GM21515 (cell line): ENCODE measurements at regions not wholly inside any gene's neighbourhood (a gene's known extent, or its start where the extent isn't known, plus 50 kb on each side); places are given as distances from the start of the nearest gene placed in this dataset.

Experiments
- ATAC-seq: cut with Tn5 transposase; IDR thresholded peaks from one replicate; pipeline ENCODE4 v1.9.1; 2021; ENCODE audit not compliant: unreplicated experiment

DNA sequence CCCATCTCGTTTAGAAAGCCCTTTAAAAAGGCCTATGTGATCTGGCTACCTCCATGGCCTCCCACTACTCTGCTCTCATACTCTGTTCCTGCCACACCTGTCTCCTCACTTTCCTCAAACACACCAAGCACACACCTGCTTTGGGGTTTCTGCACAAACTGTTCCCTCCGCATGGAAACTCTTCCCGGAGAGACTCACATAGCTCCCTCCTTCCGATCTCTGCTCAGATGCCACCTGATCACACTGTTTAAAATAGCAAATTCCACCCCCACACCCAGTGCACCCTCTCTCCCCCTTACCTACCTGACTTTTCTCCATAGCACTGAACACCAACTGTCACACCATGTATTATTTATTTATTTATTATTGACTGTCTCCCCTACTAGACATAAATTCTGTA lies 84.0 kb upstream of the NR4A3 start:
- no peak for ATAC-seq

DNA sequence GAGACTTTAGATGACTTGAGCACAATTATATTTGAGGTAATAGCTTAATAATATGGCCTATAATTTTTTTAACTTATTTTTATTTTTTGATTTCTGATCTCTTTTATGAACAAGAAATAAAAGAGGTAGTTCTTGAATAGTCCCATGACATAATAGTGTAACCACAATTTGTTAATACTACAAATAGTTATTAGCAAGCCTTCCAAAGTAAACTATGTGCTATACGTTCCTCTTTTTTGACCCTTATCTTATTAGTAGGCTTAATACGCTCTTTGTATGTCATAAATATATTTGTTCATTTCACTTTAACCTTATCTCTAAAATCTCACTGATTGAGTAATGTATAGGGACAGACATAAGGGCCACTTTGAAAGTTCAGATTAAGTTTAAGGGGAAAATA lies 78.7 kb upstream of the NR4A3 start:
- no peak for ATAC-seq

DNA sequence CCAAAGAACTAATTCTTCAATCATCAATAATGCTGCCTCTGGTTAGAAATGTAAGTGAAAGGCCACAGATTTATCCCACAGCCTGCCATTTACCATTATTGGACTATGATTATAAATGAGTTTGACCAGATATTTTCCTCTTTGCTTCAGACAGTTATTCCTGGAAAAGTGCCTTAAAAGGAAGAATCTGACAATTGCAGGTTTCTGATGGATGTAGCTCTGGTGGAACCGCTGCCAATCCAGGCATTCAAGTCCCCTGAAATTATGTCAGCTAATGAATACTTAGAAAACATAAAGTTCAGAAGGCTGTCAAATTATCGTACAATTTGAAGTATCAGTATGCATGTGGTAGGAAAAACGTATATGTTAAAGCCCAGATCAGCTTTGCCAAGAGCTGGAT lies 78.2 kb upstream of the NR4A3 start:
- ATAC-seq, result no peak

DNA sequence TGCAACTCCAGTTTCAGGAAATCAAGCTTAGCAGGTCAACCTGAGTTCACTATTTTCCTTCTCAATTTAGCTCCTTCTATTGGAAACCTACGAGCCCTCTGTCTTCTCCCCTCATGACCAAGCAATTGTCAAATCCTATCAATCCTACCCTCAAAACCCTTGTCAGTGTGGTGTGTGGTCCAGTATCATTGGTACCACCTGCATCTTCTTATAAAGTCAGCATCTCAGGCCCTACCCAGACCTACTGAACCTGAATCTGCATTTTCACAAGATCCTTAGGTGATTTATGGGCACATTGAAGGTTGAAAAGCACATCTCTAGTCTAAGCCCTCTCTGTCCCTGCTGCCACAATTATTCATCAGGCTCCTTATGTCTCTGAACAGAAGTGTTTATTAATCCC lies 77.6 kb upstream of the NR4A3 start:
- ATAC-seq, result no peak

DNA sequence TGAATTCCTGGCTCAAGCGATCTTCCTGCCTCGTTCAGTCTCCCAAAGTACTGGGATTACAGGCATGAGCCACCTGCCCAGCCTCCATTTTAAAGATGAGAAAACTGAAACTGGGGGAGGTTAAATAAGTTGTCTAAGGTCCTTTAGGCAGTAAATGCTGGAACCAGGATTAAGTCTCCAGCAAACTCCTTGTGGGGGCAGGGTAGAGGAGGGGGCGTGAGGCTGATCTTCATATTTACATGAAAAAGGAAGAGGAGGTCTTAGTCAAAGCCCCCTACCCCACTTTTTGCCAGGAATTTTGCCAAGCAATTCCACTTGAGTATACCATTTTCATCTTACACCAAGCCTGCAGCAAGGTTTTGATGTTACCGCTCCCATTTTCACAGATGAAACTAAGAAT lies 76.6 kb upstream of the NR4A3 start:
- no peak for ATAC-seq

DNA sequence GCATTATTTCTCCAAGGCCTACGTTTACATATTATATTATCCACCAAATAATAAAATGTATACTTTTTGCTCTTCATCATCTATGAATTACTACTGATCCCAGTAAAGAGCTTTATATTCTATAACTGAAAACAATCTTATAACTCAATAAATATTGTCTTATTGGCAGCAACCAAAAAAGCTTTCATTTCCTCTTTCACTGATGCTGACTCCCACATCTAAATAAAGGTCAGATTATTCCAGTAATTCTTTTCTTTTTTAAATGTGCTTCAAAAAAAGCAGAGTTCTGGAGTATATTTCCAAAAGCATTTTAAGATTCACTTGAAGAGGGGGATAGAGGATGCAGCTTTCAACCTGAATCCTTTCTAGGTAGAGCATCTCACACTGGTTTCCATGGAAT lies 75.3 kb upstream of the NR4A3 start:
- ATAC-seq, result no peak

DNA sequence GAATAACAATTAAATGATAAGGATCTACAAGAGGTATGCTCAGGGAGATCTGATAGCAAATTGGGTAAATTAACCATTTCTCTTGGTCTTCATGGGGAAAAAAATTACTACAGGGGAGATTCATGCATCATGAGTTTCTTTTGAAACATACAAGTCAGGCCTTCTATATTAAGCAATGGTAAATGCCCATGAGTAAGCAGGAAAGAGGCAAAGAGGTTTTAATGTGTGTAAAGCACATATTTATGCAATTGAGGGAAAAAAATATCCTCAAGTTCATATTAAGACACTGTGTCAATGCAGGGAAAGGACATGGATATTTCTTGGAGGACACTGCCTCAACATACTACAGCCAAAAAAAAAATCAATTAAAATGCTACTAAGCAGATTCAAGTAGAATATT lies 73.4 kb upstream of the NR4A3 start:
- no peak for ATAC-seq

DNA sequence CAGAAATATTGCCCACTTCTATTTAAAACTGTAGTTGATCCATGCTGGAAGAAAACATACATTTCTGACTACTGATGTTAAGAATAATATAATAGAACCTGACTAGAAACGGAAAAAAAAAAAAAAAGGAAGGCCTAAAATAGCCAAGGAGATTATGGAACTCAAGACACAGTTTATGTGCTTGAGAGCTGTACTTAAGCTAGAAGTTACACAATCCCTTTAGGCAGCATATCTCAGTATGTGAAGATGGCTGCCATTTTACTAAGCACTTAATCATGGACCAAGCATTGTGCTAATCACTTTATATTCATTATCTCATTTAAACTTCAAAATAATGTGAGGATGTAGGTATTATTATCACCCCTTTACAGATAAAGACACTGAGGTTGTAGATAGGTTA lies 73.0 kb upstream of the NR4A3 start:
- ATAC-seq, result no peak

DNA sequence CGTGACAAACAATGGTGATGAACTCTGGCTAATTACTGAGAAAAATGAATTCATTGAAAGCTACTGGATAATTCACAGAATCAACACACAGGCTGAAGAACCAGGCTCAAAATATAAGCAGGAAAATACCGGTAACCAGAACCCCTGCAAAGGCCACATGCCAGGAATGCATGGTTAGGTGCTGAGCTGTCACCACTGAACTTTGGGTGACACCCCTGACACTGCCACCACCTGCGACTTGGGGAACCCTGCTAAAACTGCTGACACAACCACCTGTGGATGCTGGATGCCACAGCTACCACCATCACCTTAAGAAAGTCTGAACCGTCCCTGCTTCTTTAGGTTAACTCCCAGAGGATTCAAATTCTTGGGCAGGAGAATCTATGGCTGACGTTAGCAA lies 72.0 kb upstream of the NR4A3 start:
- ATAC-seq, result no peak

DNA sequence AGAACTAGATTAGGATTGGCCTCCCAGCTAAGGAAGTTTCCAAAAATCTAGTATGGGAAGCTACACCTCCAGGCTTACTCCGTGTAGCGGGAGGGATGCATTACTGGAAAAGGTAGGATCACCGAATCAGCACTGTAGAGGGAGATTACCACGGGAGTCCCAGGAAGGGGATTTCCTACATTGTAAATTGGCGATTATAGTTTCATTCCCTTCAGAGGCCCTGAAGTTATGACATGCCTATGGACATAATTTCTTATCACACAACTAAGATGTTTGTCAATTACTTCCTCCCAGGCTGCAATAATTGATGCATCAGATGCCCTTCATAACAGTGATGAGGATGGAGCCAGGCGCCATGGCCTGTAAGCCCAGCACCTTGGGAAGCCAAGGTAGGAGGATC lies 71.2 kb upstream of the NR4A3 start:
- no peak for ATAC-seq

DNA sequence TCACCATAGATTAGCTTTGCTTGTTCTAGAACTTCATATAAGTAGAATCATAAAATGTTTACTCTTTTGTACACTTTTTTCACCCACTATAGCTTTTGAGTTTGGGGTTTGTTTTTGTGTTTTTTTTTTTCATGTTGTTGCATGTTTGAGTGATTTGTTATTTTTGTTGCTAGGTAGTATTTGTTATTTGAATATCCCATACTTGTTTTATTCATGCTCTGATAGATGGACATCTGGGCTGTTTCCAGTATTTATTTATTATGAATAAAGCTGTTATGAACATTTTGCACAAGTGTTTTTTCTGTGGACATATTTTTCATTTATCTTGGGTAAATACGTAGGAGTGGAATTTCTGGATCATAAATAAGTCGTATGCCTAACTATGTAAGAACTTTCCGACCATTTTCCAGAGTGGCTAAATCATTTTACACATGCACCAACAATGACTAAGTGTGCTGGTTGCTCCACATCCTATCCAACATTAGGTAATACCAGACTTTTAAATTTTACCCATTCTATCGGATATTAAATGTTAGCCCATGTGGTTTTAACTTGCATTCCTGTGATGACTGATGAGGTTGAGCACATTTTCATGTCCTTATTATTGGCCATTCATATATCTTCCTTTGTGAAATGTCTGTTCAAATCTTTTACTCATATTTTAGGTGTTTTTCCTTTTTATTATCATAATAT lies 69.1 kb upstream of the NR4A3 start:
- no peak for ATAC-seq

DNA sequence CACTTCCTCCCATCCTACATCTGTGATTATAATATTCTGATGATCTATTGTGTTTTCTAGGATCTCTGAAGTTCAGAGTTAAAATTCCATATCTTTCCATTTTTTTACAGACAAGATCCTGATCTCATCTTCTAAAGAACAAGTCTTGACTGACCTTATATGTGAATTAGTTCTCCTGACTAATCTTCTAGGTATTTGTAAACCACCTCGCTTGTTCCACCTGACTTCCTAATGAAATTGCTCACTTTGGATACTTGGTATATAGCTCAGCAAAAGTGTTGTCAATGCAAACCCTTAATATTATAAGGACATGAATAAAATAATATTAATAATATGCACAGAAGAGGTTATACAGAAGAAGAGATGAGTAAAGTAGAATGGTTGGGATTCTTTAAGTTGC lies 68.2 kb upstream of the NR4A3 start:
- ATAC-seq, result no peak

DNA sequence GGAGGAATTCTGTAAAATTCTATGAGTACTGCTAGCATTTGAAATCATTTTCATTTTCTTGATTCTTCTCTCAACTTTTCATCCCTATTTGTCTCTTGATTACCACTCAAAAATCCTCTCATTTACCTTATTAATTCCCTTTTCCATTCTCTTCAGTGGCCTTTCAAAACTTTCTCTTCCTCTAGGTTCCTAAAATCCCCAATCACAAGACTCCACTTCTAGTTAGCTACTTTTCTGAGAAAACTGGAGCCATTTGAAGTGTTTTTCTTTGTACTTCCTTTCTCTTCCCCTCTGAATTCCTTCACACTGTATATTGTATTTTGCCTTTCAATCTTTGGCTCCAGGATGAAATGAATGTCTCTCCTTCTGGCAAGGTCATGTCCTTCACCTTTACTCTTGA lies 61.3 kb upstream of the NR4A3 start:
- no peak for ATAC-seq

DNA sequence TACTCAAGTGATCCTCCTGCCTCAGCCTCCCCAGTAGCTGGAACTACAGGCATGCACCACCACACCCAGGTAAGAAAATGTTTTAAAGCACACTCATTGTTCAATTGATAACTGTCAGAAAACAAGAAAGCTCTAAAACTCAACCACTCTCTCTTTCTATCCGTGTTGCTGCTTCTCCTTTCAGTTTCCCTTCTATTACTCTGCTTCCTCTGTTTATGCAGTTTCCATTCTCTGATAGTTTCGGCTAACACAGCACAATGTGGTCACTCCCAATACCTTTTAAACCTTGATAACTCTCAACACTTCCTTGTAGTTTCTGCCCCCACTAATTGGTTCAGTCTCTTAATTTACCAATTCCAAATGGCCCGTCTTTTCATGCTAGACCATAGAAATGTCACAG lies 59.2 kb upstream of the NR4A3 start:
- ATAC-seq, result peak; percentile 99
